ENCODE measurements at regions not wholly inside any gene's neighbourhood (a gene's known extent, or its start where the extent isn't known, plus 50 kb on each side); places are given as distances from the start of the nearest gene placed in this dataset.

- no peak for DNase-seq (ENCODE audit: low read depth in 1 of 2, low spot score in 1 of 2)
- TF ChIP-seq JUND (IDR thresholded peaks at IDR 0.05; ENCODE audit: low read depth), result no peak
- in situ Hi-C loops (cut with HindIII; ENCODE audit: low pct_unique_long_range_greater_than_20kb, low sequenced_read_pairs), result no loop called here
These were observed 652.0 kb upstream of the GOLIM4 start for GRCh38 chr3:168747697-168748096.

- no peak for DNase-seq (ENCODE audit: low read depth in 1 of 2, low spot score in 1 of 2)
- no peak for TF ChIP-seq JUND (IDR thresholded peaks at IDR 0.05; ENCODE audit: low read depth)
- in situ Hi-C loops (cut with HindIII; ENCODE audit: low pct_unique_long_range_greater_than_20kb, low sequenced_read_pairs), result no loop called here
These were observed 643.0 kb upstream of the GOLIM4 start for GRCh38 chr3:168738527-168739325.

GRCh38 chr3:168736202-168736601 lies 640.5 kb upstream of the GOLIM4 start:
- DNase-seq (ENCODE audit: low read depth in 1 of 2, low spot score in 1 of 2), result no peak
- in situ Hi-C loops (cut with HindIII; ENCODE audit: low pct_unique_long_range_greater_than_20kb, low sequenced_read_pairs), result no loop called here

GRCh38 chr3:168730073-168730472 lies 634.3 kb upstream of the GOLIM4 start:
- no peak for DNase-seq (ENCODE audit: low read depth in 1 of 2, low spot score in 1 of 2)
- in situ Hi-C loops (cut with HindIII; ENCODE audit: low pct_unique_long_range_greater_than_20kb, low sequenced_read_pairs), result no loop called here
- TF ChIP-seq JUND (IDR thresholded peaks at IDR 0.05; ENCODE audit: low read depth), result no peak

More at GRCh38 chr3:168736202-168736601, 640.5 kb upstream of the GOLIM4 start:
- no peak for TF ChIP-seq JUND (IDR thresholded peaks at IDR 0.05; ENCODE audit: low read depth)

GRCh38 chr3:168722091-168722490 lies 626.4 kb upstream of the GOLIM4 start:
- no peak for DNase-seq (ENCODE audit: low read depth in 1 of 2, low spot score in 1 of 2)
- no peak for TF ChIP-seq JUND (IDR thresholded peaks at IDR 0.05; ENCODE audit: low read depth)
- in situ Hi-C loops (cut with HindIII; ENCODE audit: low pct_unique_long_range_greater_than_20kb, low sequenced_read_pairs), result no loop called here

GRCh38 chr3:168714609-168715240 lies 619.0 kb upstream of the GOLIM4 start:
- no peak for DNase-seq (ENCODE audit: low read depth in 1 of 2, low spot score in 1 of 2)
- no peak for TF ChIP-seq JUND (IDR thresholded peaks at IDR 0.05; ENCODE audit: low read depth)
- in situ Hi-C loops (cut with HindIII; ENCODE audit: low pct_unique_long_range_greater_than_20kb, low sequenced_read_pairs), result no loop called here

- no peak for TF ChIP-seq JUND (IDR thresholded peaks at IDR 0.05; ENCODE audit: low read depth)
- no peak for DNase-seq (ENCODE audit: low read depth in 1 of 2, low spot score in 1 of 2)
These were observed 613.3 kb upstream of the GOLIM4 start for GRCh38 chr3:168709073-168709472.

GRCh38 chr3:168707900-168708299 lies 612.2 kb upstream of the GOLIM4 start:
- no peak for TF ChIP-seq JUND (IDR thresholded peaks at IDR 0.05; ENCODE audit: low read depth)
- DNase-seq (ENCODE audit: low read depth in 1 of 2, low spot score in 1 of 2), result no peak
- in situ Hi-C loops (cut with HindIII; ENCODE audit: low pct_unique_long_range_greater_than_20kb, low sequenced_read_pairs), result no loop called here

More at GRCh38 chr3:168709073-168709472, 613.3 kb upstream of the GOLIM4 start:
- in situ Hi-C loops (cut with HindIII; ENCODE audit: low pct_unique_long_range_greater_than_20kb, low sequenced_read_pairs), result no loop called here

- no peak for TF ChIP-seq JUND (IDR thresholded peaks at IDR 0.05; ENCODE audit: low read depth)
- DNase-seq (ENCODE audit: low read depth in 1 of 2, low spot score in 1 of 2), result no peak
- in situ Hi-C loops (cut with HindIII; ENCODE audit: low pct_unique_long_range_greater_than_20kb, low sequenced_read_pairs), result no loop called here
These were observed 609.7 kb upstream of the GOLIM4 start for GRCh38 chr3:168705412-168705811.

GRCh38 chr3:168696051-168696450 lies 600.3 kb upstream of the GOLIM4 start:
- TF ChIP-seq JUND (IDR thresholded peaks at IDR 0.05; ENCODE audit: low read depth), result no peak
- no peak for DNase-seq (ENCODE audit: low read depth in 1 of 2, low spot score in 1 of 2)
- in situ Hi-C loops (cut with HindIII; ENCODE audit: low pct_unique_long_range_greater_than_20kb, low sequenced_read_pairs), result no loop called here

- DNase-seq (ENCODE audit: low read depth in 1 of 2, low spot score in 1 of 2), result no peak
- no peak for TF ChIP-seq JUND (IDR thresholded peaks at IDR 0.05; ENCODE audit: low read depth)
- in situ Hi-C loops (cut with HindIII; ENCODE audit: low pct_unique_long_range_greater_than_20kb, low sequenced_read_pairs), result no loop called here
These were observed 598.1 kb upstream of the GOLIM4 start for GRCh38 chr3:168693870-168694269.

GRCh38 chr3:168688267-168688666 lies 592.5 kb upstream of the GOLIM4 start:
- in situ Hi-C loops (cut with HindIII; ENCODE audit: low pct_unique_long_range_greater_than_20kb, low sequenced_read_pairs), result no loop called here
- no peak for DNase-seq (ENCODE audit: low read depth in 1 of 2, low spot score in 1 of 2)
- TF ChIP-seq JUND (IDR thresholded peaks at IDR 0.05; ENCODE audit: low read depth), result no peak

- DNase-seq (ENCODE audit: low read depth in 1 of 2, low spot score in 1 of 2), result no peak
- no peak for TF ChIP-seq JUND (IDR thresholded peaks at IDR 0.05; ENCODE audit: low read depth)
- in situ Hi-C loops (cut with HindIII; ENCODE audit: low pct_unique_long_range_greater_than_20kb, low sequenced_read_pairs), result no loop called here
These were observed 588.8 kb upstream of the GOLIM4 start for GRCh38 chr3:168684519-168684918.

Data from T47D (cell line).